CD14-positive monocyte (primary cell): ENCODE measurements at regions not wholly inside any gene's neighbourhood (a gene's known extent, or its start where the extent isn't known, plus 50 kb on each side); places are given as distances from the start of the nearest gene placed in this dataset.

Experiments used
- DNase-seq, 3 donors: peaks; one replicate each; pipeline ENCODE4 v3.0.0-alpha.2; 2011 to 2022
- H2AFZ ChIP-seq: 2 replicates; pipeline ENCODE4 v1.6.0; 2012; ENCODE audit warnings: mild to moderate bottlenecking, low read depth, low read length, inconsistent platforms; ENCODE audit not compliant: insufficient read depth, poor library complexity, severe bottlenecking
- H3K27ac ChIP-seq, 2 donors: 1 replicate in 1 of 2; 2 replicates in 1 of 2; pipeline ENCODE4 v1.5.1; 2012 to 2013; ENCODE audit warnings: low read length in 2 of 2, control low read depth in 1 of 2, inconsistent platforms in 1 of 2, low read depth in 1 of 2, mild to moderate bottlenecking in 1 of 2
- H3K27me3 ChIP-seq, 2 donors: one replicate each; pipeline versions ENCODE4 v1.6.0 to v1.6.1; 2011 to 2013; ENCODE audit warnings: low read length in 2 of 2; ENCODE audit not compliant: control insufficient read depth in 2 of 2, insufficient read depth in 2 of 2
- H3K36me3 ChIP-seq, 2 donors: replicated peaks in 1 of 2; 1 replicate in 1 of 2; 2 replicates in 1 of 2; pipeline versions ENCODE4 v1.5.1 to v1.6.1; 2012 to 2013; ENCODE audit warnings: low read length in 2 of 2, control low read depth in 1 of 2, inconsistent platforms in 1 of 2, mild to moderate bottlenecking in 1 of 2; ENCODE audit not compliant: insufficient read depth in 2 of 2, control insufficient read depth in 1 of 2
- H3K4me1 ChIP-seq, 2 donors: 1 replicate in 1 of 2; 2 replicates in 1 of 2; pipeline versions ENCODE4 v1.5.1 to v1.6.1; 2012 to 2013; ENCODE audit warnings: low read length in 2 of 2, control low read depth in 1 of 2, inconsistent platforms in 1 of 2, mild to moderate bottlenecking in 1 of 2, moderate library complexity in 1 of 2; ENCODE audit not compliant: insufficient read depth in 2 of 2, control insufficient read depth in 1 of 2
- H3K4me2 ChIP-seq: replicated peaks from 2 replicates; pipeline ENCODE3; 2012; ENCODE audit warnings: low read length, moderate library complexity, mild to moderate bottlenecking; ENCODE audit not compliant: poor library complexity, severe bottlenecking; ENCODE audit errors: extremely low read depth
- H3K4me3 ChIP-seq, 3 experiments: fragments of 200-600 bp in 1 of 3; sonication (generic) in 1 of 3; replicated peaks in 1 of 3; 1 replicate in 2 of 3; 2 replicates in 1 of 3; pipeline ENCODE4 v1.5.1; 2011 to 2013; ENCODE audit warnings: low read length in 3 of 3, mild to moderate bottlenecking in 3 of 3, control low read depth in 2 of 3, low read depth in 2 of 3, inconsistent platforms in 1 of 3, moderate library complexity in 1 of 3
- H3K79me2 ChIP-seq: 2 replicates; pipeline ENCODE4 v1.6.0; 2012; ENCODE audit warnings: mild to moderate bottlenecking, control low read depth, inconsistent platforms, low read length, moderate library complexity; ENCODE audit not compliant: insufficient read depth
- H3K9ac ChIP-seq: 2 replicates; pipeline ENCODE4 v1.6.0; 2017; ENCODE audit warnings: low read length, mild to moderate bottlenecking; ENCODE audit not compliant: insufficient read depth, poor library complexity, severe bottlenecking
- H3K9me3 ChIP-seq, 2 donors: replicated peaks in 1 of 2; 1 replicate in 1 of 2; 2 replicates in 1 of 2; pipeline versions ENCODE4 v1.5.1 to v1.6.1; 2012 to 2013; ENCODE audit warnings: low read length in 2 of 2, control low read depth in 1 of 2; ENCODE audit not compliant: control insufficient read depth in 1 of 2, insufficient read depth in 1 of 2
- H4K20me1 ChIP-seq: 2 replicates; pipeline ENCODE4 v1.6.0; 2012; ENCODE audit warnings: mild to moderate bottlenecking, low read length, control low read depth, moderate library complexity; ENCODE audit not compliant: insufficient read depth
- H3K27ac Mint-ChIP-seq, 7 donors: one replicate each; pipeline ENCODE4 v1.8.0; 2020; ENCODE audit warnings: mild to moderate bottlenecking in 7 of 7, mixed read lengths in 7 of 7, moderate library complexity in 6 of 7, inconsistent platforms in 2 of 7
- H3K27me3 Mint-ChIP-seq, 3 donors: one replicate each; pipeline ENCODE4 v1.8.0; 2021 to 2022; ENCODE audit warnings: low read depth in 3 of 3, mild to moderate bottlenecking in 3 of 3, mixed read lengths in 3 of 3, moderate library complexity in 3 of 3, inconsistent platforms in 1 of 3
- H3K36me3 Mint-ChIP-seq, 2 donors: one replicate each; pipeline ENCODE4 v1.8.0; 2020; ENCODE audit warnings: mixed read lengths in 2 of 2, inconsistent platforms in 1 of 2, mild to moderate bottlenecking in 1 of 2
- H3K4me1 Mint-ChIP-seq: one replicate; pipeline ENCODE4 v1.8.0; 2020; ENCODE audit warnings: mild to moderate bottlenecking, mixed read lengths
- H3K4me3 Mint-ChIP-seq, 2 donors: one replicate each; pipeline ENCODE4 v1.8.0; 2020; ENCODE audit warnings: mild to moderate bottlenecking in 2 of 2, mixed read lengths in 2 of 2, moderate library complexity in 1 of 2
- H3K9me3 Mint-ChIP-seq, 7 donors: one replicate each; pipeline ENCODE4 v1.8.0; 2020 to 2022; ENCODE audit warnings: mixed read lengths in 7 of 7, mild to moderate bottlenecking in 6 of 7, moderate library complexity in 6 of 7, inconsistent platforms in 2 of 7
- WGBS: methylation state at CpG from one replicate; pipeline ENCODE4 v1.1.5; 2013; ENCODE audit warnings: missing lambda C conversion rate; ENCODE audit not compliant: insufficient coverage; 5-methylcytosine and 5-hydroxymethylcytosine counted together
- intact Hi-C, 2 donors: fragments of 100-400 bp; cut with micrococcal nuclease; formaldehyde crosslinking; loops; one replicate each; pipeline versions ENCODE4 v1.15.0 to v1.15.1; 2023
- TF ChIP-seq, protein P1 (sequence below): fragments of 200-600 bp; IDR thresholded peaks from one replicate; pipeline ENCODE4 v1.8.0; 2022; ENCODE audit warnings: antibody characterized with exemption, mild to moderate bottlenecking

DNA sequence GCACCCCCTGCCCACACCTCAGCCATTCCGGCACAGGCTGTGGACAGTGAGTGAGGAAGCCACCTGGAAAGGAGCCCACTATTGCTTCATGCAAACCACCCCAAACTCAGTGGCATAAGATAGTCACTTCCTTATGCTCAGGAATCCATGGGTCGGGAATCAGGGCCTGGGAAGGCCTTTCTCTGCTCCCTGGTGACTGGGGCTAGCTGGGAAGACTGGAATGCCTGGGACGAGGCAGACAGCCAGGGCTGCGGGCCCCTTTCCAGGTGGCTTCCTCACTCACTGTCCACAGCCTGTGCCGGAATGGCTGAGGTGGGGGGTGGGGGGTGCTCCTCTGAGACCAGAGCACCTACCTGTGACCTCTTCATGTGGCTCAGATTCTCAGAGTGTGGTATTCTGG, 74.1 kb upstream of the GRB10 start:
- Histone ChIP-seq H3K4me3 (no peak overlapping the region), H3K27ac (no peak overlapping the region), H3K4me1 (no peaks in the 10 kb centered on the region), H4K20me1 (no peaks in the 10 kb centered on the region), H3K9ac (no peak overlapping the region), H3K9me3 (no peaks in the 10 kb centered on the region), H3K79me2 (no peaks in the 10 kb centered on the region), H3K27me3 (no peaks in the 10 kb centered on the region), H3K36me3 (no peaks in the 10 kb centered on the region), H3K4me2 (no peak overlapping the region), H2AFZ (no peak overlapping the region)
- intact Hi-C loops: no loop called here
- Mint-ChIP-seq H3K4me1 (no peaks in the 10 kb centered on the region), H3K9me3 (peaks cover 0 to 4% (median 0%) of the 10 kb centered on the region in 7 donors), H3K36me3 (no peaks in the 10 kb centered on the region), H3K27ac (no peak overlapping the region), H3K4me3 (no peak overlapping the region), H3K27me3 (peaks cover 0 to 3% (median 3%) of the 10 kb centered on the region in 3 donors)
- 86% methylated on average over 1 of the region's 5 CpGs for WGBS
- no peak for DNase-seq
- TF ChIP-seq, protein P1, sequence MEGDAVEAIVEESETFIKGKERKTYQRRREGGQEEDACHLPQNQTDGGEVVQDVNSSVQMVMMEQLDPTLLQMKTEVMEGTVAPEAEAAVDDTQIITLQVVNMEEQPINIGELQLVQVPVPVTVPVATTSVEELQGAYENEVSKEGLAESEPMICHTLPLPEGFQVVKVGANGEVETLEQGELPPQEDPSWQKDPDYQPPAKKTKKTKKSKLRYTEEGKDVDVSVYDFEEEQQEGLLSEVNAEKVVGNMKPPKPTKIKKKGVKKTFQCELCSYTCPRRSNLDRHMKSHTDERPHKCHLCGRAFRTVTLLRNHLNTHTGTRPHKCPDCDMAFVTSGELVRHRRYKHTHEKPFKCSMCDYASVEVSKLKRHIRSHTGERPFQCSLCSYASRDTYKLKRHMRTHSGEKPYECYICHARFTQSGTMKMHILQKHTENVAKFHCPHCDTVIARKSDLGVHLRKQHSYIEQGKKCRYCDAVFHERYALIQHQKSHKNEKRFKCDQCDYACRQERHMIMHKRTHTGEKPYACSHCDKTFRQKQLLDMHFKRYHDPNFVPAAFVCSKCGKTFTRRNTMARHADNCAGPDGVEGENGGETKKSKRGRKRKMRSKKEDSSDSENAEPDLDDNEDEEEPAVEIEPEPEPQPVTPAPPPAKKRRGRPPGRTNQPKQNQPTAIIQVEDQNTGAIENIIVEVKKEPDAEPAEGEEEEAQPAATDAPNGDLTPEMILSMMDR: no peak

DNA sequence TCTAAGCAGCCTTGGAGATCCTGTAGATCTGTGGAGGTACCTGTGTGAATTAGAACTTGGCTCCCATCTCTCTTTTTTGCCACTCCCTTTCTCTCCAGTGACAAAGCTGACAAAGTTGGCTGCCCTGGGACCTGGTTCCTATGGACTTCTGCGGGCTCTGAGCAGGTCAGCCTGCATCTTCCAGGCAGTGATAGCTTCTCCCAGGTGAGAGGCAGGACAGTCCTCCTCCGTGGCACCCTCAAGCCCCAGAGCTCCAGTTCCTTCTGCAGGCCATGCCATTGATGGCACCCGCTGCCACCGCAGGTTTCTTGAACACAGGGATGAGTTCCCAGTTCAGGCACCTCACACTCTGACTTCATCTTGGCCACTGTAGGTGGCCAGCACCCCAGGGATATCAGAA, 73.5 kb upstream of the GRB10 start:
- H4K20me1 ChIP-seq: no peaks in the 10 kb centered on the region
- intact Hi-C loops: no loop called here
- no peak overlapping the region for H3K27ac Mint-ChIP-seq
- TF ChIP-seq, protein P1: no peak
- H3K4me1 Mint-ChIP-seq: no peaks in the 10 kb centered on the region
- H3K9me3 ChIP-seq: no peaks in the 10 kb centered on the region
- no peak overlapping the region for H3K4me3 Mint-ChIP-seq
- no peaks in the 10 kb centered on the region for H3K36me3 ChIP-seq
- H3K79me2 ChIP-seq: no peaks in the 10 kb centered on the region
- H3K4me3 ChIP-seq: no peak overlapping the region
- H3K4me1 ChIP-seq: no peaks in the 10 kb centered on the region
- H3K27ac ChIP-seq: no peak overlapping the region
- peaks cover 0 to 3% (median 3%) of the 10 kb centered on the region in 3 donors for H3K27me3 Mint-ChIP-seq
- H3K9ac ChIP-seq: no peak overlapping the region
- H3K9me3 Mint-ChIP-seq: peaks cover 0 to 4% (median 0%) of the 10 kb centered on the region in 7 donors
- 87% methylated on average over 4 of the region's 4 CpGs for WGBS
- no peak overlapping the region for H2AFZ ChIP-seq
- no peak overlapping the region for H3K4me2 ChIP-seq
- no peaks in the 10 kb centered on the region for H3K36me3 Mint-ChIP-seq
- no peak for DNase-seq
- no peaks in the 10 kb centered on the region for H3K27me3 ChIP-seq
